Fibroblast of villous mesenchyme (primary cell): ENCODE measurements at regions not wholly inside any gene's neighbourhood (a gene's known extent, or its start where the extent isn't known, plus 50 kb on each side); places are given as distances from the start of the nearest gene placed in this dataset.

Source experiments
- DNase-seq: peaks from one replicate; pipeline ENCODE4 v3.0.0-alpha.2; 2010; ENCODE audit warnings: low read depth
- H3K4me3 ChIP-seq: 2 replicates; pipeline ENCODE4 v1.5.1; 2011; ENCODE audit warnings: low read depth, mild to moderate bottlenecking, low read length
- CTCF ChIP-seq: IDR thresholded peaks from 2 replicates; pipeline ENCODE4 v1.5.1; 2012; ENCODE audit warnings: low read depth, mild to moderate bottlenecking, low read length; ENCODE audit not compliant: insufficient read depth

- H3K4me3 ChIP-seq = no peak overlapping the region
- TF ChIP-seq CTCF = no peak
- DNase-seq = no peak
These were observed 54.7 kb upstream of the ITPKB start for GRCh38 chr1:226793620-226794276.

GRCh38 chr1:226792368-226792767 lies 53.3 kb upstream of the ITPKB start:
- DNase-seq = no peak
- no peak for TF ChIP-seq CTCF
- no peak overlapping the region for H3K4me3 ChIP-seq

- no peak for TF ChIP-seq CTCF
- DNase-seq = no peak
- no peak overlapping the region for H3K4me3 ChIP-seq
These were observed 51.6 kb upstream of the ITPKB start for GRCh38 chr1:226790545-226791181.

- H3K4me3 ChIP-seq = no peak overlapping the region
- TF ChIP-seq CTCF = no peak
- no peak for DNase-seq
These were observed 49.9 kb upstream of the ITPKB start for GRCh38 chr1:226788965-226789364.
